OCI-LY1 (cell line): ENCODE measurements at regions not wholly inside any gene's neighbourhood (a gene's known extent, or its start where the extent isn't known, plus 50 kb on each side); places are given as distances from the start of the nearest gene placed in this dataset.

Experiments used
- H2AFZ ChIP-seq: fragments of 200-600 bp; sonication (generic), shearing (Covaris generic); 2 replicates; pipeline ENCODE4 v1.6.0; 2014; ENCODE audit warnings: antibody characterized with exemption, mild to moderate bottlenecking, low read length
- H3F3A ChIP-seq: fragments of 200-600 bp; sonication (generic), shearing (Covaris generic); 2 replicates; pipeline ENCODE4 v1.6.0; 2014; ENCODE audit warnings: mild to moderate bottlenecking, antibody characterized with exemption, low read length, moderate library complexity; ENCODE audit not compliant: insufficient read depth
- H3K27ac ChIP-seq: fragments of 200-600 bp; sonication (generic); 2 replicates; pipeline ENCODE4 v1.5.1; 2014; ENCODE audit warnings: low read length, mixed run types, mild to moderate bottlenecking, low read depth; ENCODE audit not compliant: poor library complexity, severe bottlenecking
- H3K27me3 ChIP-seq: fragments of 200-600 bp; sonication (generic); 2 replicates; pipeline ENCODE4 v1.6.0; 2014; ENCODE audit warnings: antibody characterized with exemption, mild to moderate bottlenecking, low read length, moderate library complexity; ENCODE audit not compliant: insufficient read depth
- H3K36me3 ChIP-seq: fragments of 200-600 bp; sonication (generic); 2 replicates; pipeline ENCODE4 v1.6.1; 2014; ENCODE audit warnings: mild to moderate bottlenecking, antibody characterized with exemption, low read length, moderate library complexity, mixed read lengths; ENCODE audit not compliant: insufficient read depth
- H3K4me1 ChIP-seq: fragments of 200-600 bp; sonication (generic); 2 replicates; pipeline ENCODE4 v1.5.1; 2014; ENCODE audit warnings: mild to moderate bottlenecking, low read length, moderate library complexity; ENCODE audit not compliant: insufficient read depth, severe bottlenecking
- H3K4me2 ChIP-seq: fragments of 200-600 bp; sonication (generic), shearing (Covaris generic); 2 replicates; pipeline ENCODE4 v1.6.1; 2014; ENCODE audit warnings: low read length
- H3K4me3 ChIP-seq: fragments of 200-600 bp; sonication (generic); 2 replicates; pipeline ENCODE4 v1.5.1; 2014; ENCODE audit warnings: low read length, low read depth, mild to moderate bottlenecking, mixed read lengths; ENCODE audit not compliant: poor library complexity, severe bottlenecking
- H3K79me2 ChIP-seq: fragments of 200-600 bp; shearing (Covaris generic); 2 replicates; pipeline ENCODE4 v1.6.1; 2016; ENCODE audit warnings: mixed run types, low read length, mixed read lengths; ENCODE audit not compliant: insufficient read depth
- H3K9ac ChIP-seq: fragments of 200-600 bp; sonication (generic), shearing (Covaris generic); 2 replicates; pipeline ENCODE4 v1.6.1; 2014; ENCODE audit warnings: mild to moderate bottlenecking, low read length, mixed read lengths
- H3K9me2 ChIP-seq: fragments of 200-600 bp; sonication (generic), shearing (Covaris generic); 2 replicates; pipeline ENCODE4 v1.6.1; 2014; ENCODE audit warnings: low read depth, mild to moderate bottlenecking, low read length, mixed read lengths
- H3K9me3 ChIP-seq: fragments of 200-600 bp; shearing (Covaris generic); 2 replicates; pipeline ENCODE4 v1.6.1; 2014; ENCODE audit warnings: low read length, mixed read lengths
- H4K20me1 ChIP-seq: fragments of 200-600 bp; sonication (generic), shearing (Covaris generic); 2 replicates; pipeline ENCODE4 v1.6.0; 2016; ENCODE audit warnings: mild to moderate bottlenecking, low read length; ENCODE audit not compliant: insufficient read depth
- CTCF ChIP-seq: fragments of 200-600 bp; sonication (generic), shearing (Covaris generic); IDR thresholded peaks from 2 replicates; pipeline ENCODE4 v1.5.1; 2017; ENCODE audit warnings: mild to moderate bottlenecking, antibody characterized with exemption, low read length, moderate library complexity, mixed read lengths
- EZH2 ChIP-seq: fragments of 200-600 bp; sonication (generic), shearing (Covaris generic); IDR thresholded peaks from 2 replicates; pipeline ENCODE4 v1.8.0; 2017; ENCODE audit warnings: borderline replicate concordance, mixed run types, mild to moderate bottlenecking, antibody characterized with exemption, low read length, moderate library complexity, mixed read lengths

GRCh38 chr21:17059936-17060335 lies 452.9 kb upstream of the CXADR start:
- no peaks in the 10 kb centered on the region for H4K20me1 ChIP-seq
- H3K9me2 ChIP-seq, result no peaks in the 10 kb centered on the region
- H3K27me3 ChIP-seq, result no peaks in the 10 kb centered on the region
- no peak overlapping the region for H3K27ac ChIP-seq
- TF ChIP-seq EZH2, result no peak
- TF ChIP-seq CTCF, result no peak
- no peaks in the 10 kb centered on the region for H3K79me2 ChIP-seq
- no peak overlapping the region for H3K4me2 ChIP-seq
- no peaks in the 10 kb centered on the region for H3K9me3 ChIP-seq
- H3K9ac ChIP-seq, result no peak overlapping the region
- no peak overlapping the region for H3K4me3 ChIP-seq
- no peaks in the 10 kb centered on the region for H3F3A ChIP-seq
- H3K4me1 ChIP-seq, result no peaks in the 10 kb centered on the region
- H3K36me3 ChIP-seq, result no peaks in the 10 kb centered on the region
- H2AFZ ChIP-seq, result no peak overlapping the region

GRCh38 chr21:17066006-17066405 lies 446.8 kb upstream of the CXADR start:
- Histone ChIP-seq H2AFZ (no peak overlapping the region), H3K27me3 (no peaks in the 10 kb centered on the region), H3F3A (no peaks in the 10 kb centered on the region), H3K4me2 (no peak overlapping the region), H3K4me3 (no peak overlapping the region), H3K9me3 (no peaks in the 10 kb centered on the region), H3K36me3 (no peaks in the 10 kb centered on the region), H3K4me1 (no peaks in the 10 kb centered on the region), H3K79me2 (no peaks in the 10 kb centered on the region), H3K9ac (no peak overlapping the region), H3K9me2 (no peaks in the 10 kb centered on the region), H4K20me1 (no peaks in the 10 kb centered on the region), H3K27ac (no peak overlapping the region)
- TF ChIP-seq CTCF (no peak), EZH2 (no peak)

- no peak overlapping the region for H3K4me3 ChIP-seq
- no peaks in the 10 kb centered on the region for H3K4me1 ChIP-seq
- no peaks in the 10 kb centered on the region for H3K27me3 ChIP-seq
- no peak overlapping the region for H3K9ac ChIP-seq
- H3K4me2 ChIP-seq, result no peak overlapping the region
- no peak overlapping the region for H3K27ac ChIP-seq
- no peaks in the 10 kb centered on the region for H3K9me3 ChIP-seq
- H3F3A ChIP-seq, result no peaks in the 10 kb centered on the region
- H3K36me3 ChIP-seq, result no peaks in the 10 kb centered on the region
- no peak overlapping the region for H2AFZ ChIP-seq
- no peaks in the 10 kb centered on the region for H4K20me1 ChIP-seq
- TF ChIP-seq CTCF (no peak), EZH2 (no peak)
- no peaks in the 10 kb centered on the region for H3K9me2 ChIP-seq
- H3K79me2 ChIP-seq, result no peaks in the 10 kb centered on the region
Observed at GRCh38 chr21:17071093-17071492, 441.8 kb upstream of the CXADR start.
